EL (cell line): ENCODE measurements at regions not wholly inside any gene's neighbourhood (a gene's known extent, or its start where the extent isn't known, plus 50 kb on each side); places are given as distances from the start of the nearest gene placed in this dataset.

Experiments
- DNase-seq: peaks from one replicate; pipeline ENCODE4 v3.0.0-alpha.2; 2016

- no peak for DNase-seq
Measured at GRCh38 chr11:27968461-27968860, 139.5 kb downstream of the KIF18A start.

GRCh38 chr11:27965559-27965958 lies 142.4 kb downstream of the KIF18A start:
- DNase-seq: no peak

- DNase-seq: no peak
Measured at GRCh38 chr11:27963370-27963769, 144.6 kb downstream of the KIF18A start.

- DNase-seq: no peak
Measured at GRCh38 chr11:27949951-27950738, 157.8 kb downstream of the KIF18A start.

GRCh38 chr11:27945348-27945747 lies 162.6 kb downstream of the KIF18A start:
- DNase-seq: no peak

- peak; percentile 50 for DNase-seq
Measured at GRCh38 chr11:27938011-27938410, 169.9 kb downstream of the KIF18A start.

- DNase-seq: peak; percentile 98
Measured at GRCh38 chr11:27934830-27935145, 173.2 kb downstream of the KIF18A start.

- DNase-seq: peak; percentile 100
Measured at GRCh38 chr11:27933992-27934829, 173.7 kb downstream of the KIF18A start.

GRCh38 chr11:27931770-27932169 lies 176.2 kb downstream of the KIF18A start:
- DNase-seq: no peak

- DNase-seq: no peak
Measured at GRCh38 chr11:27930946-27931345, 177.0 kb downstream of the KIF18A start.

- DNase-seq: no peak
Measured at GRCh38 chr11:27928809-27929208, 179.1 kb downstream of the KIF18A start.

- DNase-seq: peak; percentile 99
Measured at GRCh38 chr11:27926981-27927481, 180.9 kb downstream of the KIF18A start.

GRCh38 chr11:27926486-27926885 lies 181.5 kb downstream of the KIF18A start:
- no peak for DNase-seq

GRCh38 chr11:27921472-27921871 lies 186.5 kb downstream of the KIF18A start:
- peak; percentile 39 for DNase-seq

GRCh38 chr11:27916541-27917100 lies 191.3 kb downstream of the KIF18A start:
- DNase-seq: no peak

- peak; percentile 57 for DNase-seq
Measured at GRCh38 chr11:27914080-27914479, 193.9 kb downstream of the KIF18A start.

GRCh38 chr11:27913650-27914049 lies 194.3 kb downstream of the KIF18A start:
- peak; percentile 80 for DNase-seq

GRCh38 chr11:27912916-27913315 lies 195.0 kb downstream of the KIF18A start:
- DNase-seq: peak; percentile 75

GRCh38 chr11:27910186-27910931 lies 197.6 kb downstream of the KIF18A start:
- DNase-seq: peak; percentile 93

- DNase-seq: no peak
Measured at GRCh38 chr11:27909386-27909785, 198.6 kb downstream of the KIF18A start.

- DNase-seq: no peak
Measured at GRCh38 chr11:27908621-27909020, 199.3 kb downstream of the KIF18A start.

GRCh38 chr11:27907530-27907929 lies 200.4 kb downstream of the KIF18A start:
- DNase-seq: peak; percentile 39

GRCh38 chr11:27907091-27907490 lies 200.9 kb downstream of the KIF18A start:
- no peak for DNase-seq
